Right lobe of liver (tissue), 6 donors: ENCODE measurements at regions not wholly inside any gene's neighbourhood (a gene's known extent, or its start where the extent isn't known, plus 50 kb on each side); places are given as distances from the start of the nearest gene placed in this dataset.

Experiments
- ATAC-seq, 4 donors: fragments of 200-7000 bp; cut with Tn5 transposase; one replicate each; pipeline ENCODE4 v1.9.1; 2020; ENCODE audit warnings: mild to moderate bottlenecking in 4 of 4, moderate library complexity in 4 of 4
- DNase-seq, 3 donors: peaks; one replicate each; pipeline ENCODE4 v3.0.0-alpha.2; 2020
- H3K27ac ChIP-seq, 3 donors: fragments of 200-600 bp; one replicate each; pipeline ENCODE4 v1.8.0; 2022
- H3K27me3 ChIP-seq, 2 donors: fragments of 200-600 bp; one replicate each; pipeline ENCODE4 v1.8.0; 2022
- H3K36me3 ChIP-seq, 4 donors: fragments of 200-600 bp; sonication (generic) in 1 of 4; one replicate each; pipeline versions ENCODE4 v1.5.1 to v1.8.0; 2017 to 2022; ENCODE audit warnings: control low read depth in 1 of 4
- H3K4me1 ChIP-seq, 4 donors: fragments of 200-600 bp; sonication (generic) in 1 of 4; one replicate each; pipeline versions ENCODE4 v1.5.1 to v1.8.0; 2017 to 2022; ENCODE audit warnings: control low read depth in 1 of 4
- H3K4me3 ChIP-seq, 3 donors: fragments of 200-600 bp; one replicate each; pipeline ENCODE4 v1.8.0; 2022
- H3K9me3 ChIP-seq, 4 donors: fragments of 200-600 bp; sonication (generic) in 1 of 4; one replicate each; pipeline versions ENCODE4 v1.5.1 to v1.8.0; 2017 to 2022; ENCODE audit warnings: control low read depth in 1 of 4
- CTCF ChIP-seq, 4 donors: fragments of 200-600 bp in 3 of 4; fragments of 450-650 bp in 1 of 4; IDR thresholded peaks; one replicate each; pipeline versions ENCODE4 v1.5.1 to v1.8.0; 2016 to 2022; ENCODE audit warnings: antibody characterized with exemption in 4 of 4, mild to moderate bottlenecking in 2 of 4
- POLR2A ChIP-seq: fragments of 450-650 bp; IDR thresholded peaks from one replicate; pipeline ENCODE4 v1.6.1; 2017; ENCODE audit warnings: antibody characterized with exemption, mild to moderate bottlenecking
- WGBS: methylation state at CpG from one replicate; pipeline ENCODE4 v1.1.6; 2018; ENCODE audit warnings: low coverage, low lambda C conversion rate; ENCODE audit not compliant: insufficient coverage; ENCODE audit errors: missing lambda C conversion rate; 5-methylcytosine and 5-hydroxymethylcytosine counted together
- intact Hi-C, 2 donors: fragments of 100-400 bp; cut with DNase I; formaldehyde crosslinking; loops; one replicate each; pipeline versions ENCODE4 v1.11.2 to v1.14.1; 2022
- donor health status: DM: no; HTN: yes; CAD: no.
- donor health status: DM: no; HTN: no; CAD: no.
- donor health status: DM: no; HTN: no; CAD: no.
- donor health status: DM: no; HTN: yes; CAD: no.
- donor health status: DM: no; HTN: yes; CAD: no.

- Histone ChIP-seq H3K9me3 (no peaks in the 10 kb centered on the region), H3K4me1 (no peaks in the 10 kb centered on the region), H3K36me3 (no peaks in the 10 kb centered on the region), H3K27me3 (no peaks in the 10 kb centered on the region), H3K27ac (no peak overlapping the region), H3K4me3 (no peak overlapping the region)
- no peak for ATAC-seq
- TF ChIP-seq CTCF (IDR thresholded peaks at IDR 0.05) (no peak), POLR2A (no peak)
- no peak for DNase-seq
- intact Hi-C loops = no loop called here
- WGBS = 50% methylated on average over 2 of the region's 2 CpGs
Measured at GRCh38 chr10:84896909-84897308, 568.5 kb downstream of the CCSER2 start.

- no peaks in the 10 kb centered on the region for H3K9me3 ChIP-seq
- WGBS = 33% methylated on average over 1 of the region's 1 CpG
- no peaks in the 10 kb centered on the region for H3K36me3 ChIP-seq
- no peak overlapping the region for H3K4me3 ChIP-seq
- no peaks in the 10 kb centered on the region for H3K27me3 ChIP-seq
- H3K4me1 ChIP-seq = no peaks in the 10 kb centered on the region
- TF ChIP-seq POLR2A (no peak), CTCF (IDR thresholded peaks at IDR 0.05) (no peak)
- no peak for DNase-seq
- no peak for ATAC-seq
- no peak overlapping the region for H3K27ac ChIP-seq
- intact Hi-C loops = no loop called here
Measured at GRCh38 chr10:84899268-84899667, 570.9 kb downstream of the CCSER2 start.

GRCh38 chr10:84900141-84900540 lies 571.8 kb downstream of the CCSER2 start:
- H3K9me3 ChIP-seq = no peaks in the 10 kb centered on the region
- H3K4me3 ChIP-seq = no peak overlapping the region
- ATAC-seq (no peak), DNase-seq (no peak)
- H3K36me3 ChIP-seq = no peaks in the 10 kb centered on the region
- intact Hi-C loops = no loop called here
- H3K4me1 ChIP-seq = no peaks in the 10 kb centered on the region
- TF ChIP-seq CTCF (IDR thresholded peaks at IDR 0.05) (no peak), POLR2A (no peak)
- 72% methylated on average over 2 of the region's 2 CpGs for WGBS
- no peak overlapping the region for H3K27ac ChIP-seq
- no peaks in the 10 kb centered on the region for H3K27me3 ChIP-seq

- intact Hi-C loops = no loop called here
Measured at GRCh38 chr10:84901885-84902284, 573.5 kb downstream of the CCSER2 start.

More at GRCh38 chr10:84901885-84902284, 573.5 kb downstream of the CCSER2 start:
- no peaks in the 10 kb centered on the region for H3K9me3 ChIP-seq
- TF ChIP-seq POLR2A (no peak), CTCF (IDR thresholded peaks at IDR 0.05) (no peak)
- H3K4me1 ChIP-seq = no peaks in the 10 kb centered on the region
- H3K27me3 ChIP-seq = no peaks in the 10 kb centered on the region
- ATAC-seq (no peak), DNase-seq (no peak)
- H3K4me3 ChIP-seq = no peak overlapping the region
- WGBS = 78% methylated on average over 3 of the region's 3 CpGs
- H3K27ac ChIP-seq = no peak overlapping the region
- H3K36me3 ChIP-seq = no peaks in the 10 kb centered on the region
